ENCODE measurements at regions not wholly inside any gene's neighbourhood (a gene's known extent, or its start where the extent isn't known, plus 50 kb on each side); places are given as distances from the start of the nearest gene placed in this dataset.

DNA sequence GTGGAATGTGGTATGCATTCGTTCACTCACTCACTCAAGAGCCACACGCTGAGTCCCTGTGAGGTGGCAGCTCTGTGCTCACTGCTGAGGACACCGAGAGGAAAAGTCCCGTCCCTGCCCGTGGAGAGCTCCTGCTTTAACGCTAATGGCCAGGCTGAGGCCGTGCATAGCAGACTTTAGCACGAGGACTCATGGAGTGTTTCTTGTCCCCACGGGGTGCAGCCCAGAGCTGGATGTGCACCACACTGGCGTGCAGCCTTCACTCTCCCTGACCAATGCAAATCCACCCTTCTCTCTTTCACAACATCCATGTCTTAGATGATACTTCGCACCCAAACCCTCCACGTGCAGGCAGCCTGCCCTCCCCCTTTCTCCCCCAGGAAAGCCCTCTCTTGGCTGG, 159.6 kb upstream of the ZNF536 start:
- Histone ChIP-seq H3K9me3 (ENCODE audit: control insufficient read depth in 4 of 4, low read length in 3 of 4) (peaks cover 0 to 3% (median 0%) of the 10 kb centered on the region in 4 donors), H3K27ac (ENCODE audit: low read depth in 1 of 2, low read length in 2 of 2) (no peak overlapping the region), H3K4me1 (ENCODE audit: control insufficient read depth in 4 of 4, insufficient read depth in 4 of 4, low read length in 3 of 4) (no peaks in the 10 kb centered on the region), H3K9ac (ENCODE audit: low read depth in 1 of 2, low read length in 2 of 2) (no peak overlapping the region), H3K4me3 (ENCODE audit: low read depth in 1 of 3, low read length in 3 of 3) (no peak overlapping the region), H3K36me3 (ENCODE audit: control insufficient read depth in 4 of 4, insufficient read depth in 3 of 4, low read depth in 1 of 4, low read length in 3 of 4) (no peaks in the 10 kb centered on the region), H3K27me3 (ENCODE audit: control insufficient read depth in 4 of 4, insufficient read depth in 4 of 4, low read length in 3 of 4) (peaks cover 0 to 6% (median 2%) of the 10 kb centered on the region in 4 donors)
- TF ChIP-seq HNF4G (IDR thresholded peaks at IDR 0.05): no peak
- TF ChIP-seq HNF4A (conservative IDR thresholded peaks at IDR 0.05): no peak
- TF ChIP-seq CTCF (IDR thresholded peaks at IDR 0.05; ENCODE audit: low read depth, low read length, missing input control): no peak
- no peak for TF ChIP-seq FOXA1 (IDR thresholded peaks at IDR 0.05)
- no peak for TF ChIP-seq RXRA (IDR thresholded peaks at IDR 0.05)
- no peak for TF ChIP-seq RAD21 (IDR thresholded peaks at IDR 0.05)
- TF ChIP-seq, protein P1, sequence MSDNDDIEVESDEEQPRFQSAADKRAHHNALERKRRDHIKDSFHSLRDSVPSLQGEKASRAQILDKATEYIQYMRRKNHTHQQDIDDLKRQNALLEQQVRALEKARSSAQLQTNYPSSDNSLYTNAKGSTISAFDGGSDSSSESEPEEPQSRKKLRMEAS (IDR thresholded peaks at IDR 0.05): no peak
- no peak for TF ChIP-seq TAF1 (conservative IDR thresholded peaks at IDR 0.05)
- no peak for TF ChIP-seq EGR1 (IDR thresholded peaks at IDR 0.05; ENCODE audit: low read depth in 2 of 2)
- TF ChIP-seq, protein P2, sequence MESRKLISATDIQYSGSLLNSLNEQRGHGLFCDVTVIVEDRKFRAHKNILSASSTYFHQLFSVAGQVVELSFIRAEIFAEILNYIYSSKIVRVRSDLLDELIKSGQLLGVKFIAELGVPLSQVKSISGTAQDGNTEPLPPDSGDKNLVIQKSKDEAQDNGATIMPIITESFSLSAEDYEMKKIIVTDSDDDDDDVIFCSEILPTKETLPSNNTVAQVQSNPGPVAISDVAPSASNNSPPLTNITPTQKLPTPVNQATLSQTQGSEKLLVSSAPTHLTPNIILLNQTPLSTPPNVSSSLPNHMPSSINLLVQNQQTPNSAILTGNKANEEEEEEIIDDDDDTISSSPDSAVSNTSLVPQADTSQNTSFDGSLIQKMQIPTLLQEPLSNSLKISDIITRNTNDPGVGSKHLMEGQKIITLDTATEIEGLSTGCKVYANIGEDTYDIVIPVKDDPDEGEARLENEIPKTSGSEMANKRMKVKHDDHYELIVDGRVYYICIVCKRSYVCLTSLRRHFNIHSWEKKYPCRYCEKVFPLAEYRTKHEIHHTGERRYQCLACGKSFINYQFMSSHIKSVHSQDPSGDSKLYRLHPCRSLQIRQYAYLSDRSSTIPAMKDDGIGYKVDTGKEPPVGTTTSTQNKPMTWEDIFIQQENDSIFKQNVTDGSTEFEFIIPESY (IDR thresholded peaks at IDR 0.05): no peak
- WGBS: 75% methylated on average over 12 of the region's 12 CpGs
- DNase-seq (ENCODE audit: low spot score): no peak

GRCh38 chr19:30214651-30215051, 157.5 kb upstream of the ZNF536 start:
- no peak for DNase-seq (ENCODE audit: low spot score)
- TF ChIP-seq, protein P1 (IDR thresholded peaks at IDR 0.05): no peak
- TF ChIP-seq CTCF (IDR thresholded peaks at IDR 0.05; ENCODE audit: low read depth, low read length, missing input control) (no peak), RAD21 (IDR thresholded peaks at IDR 0.05) (no peak), GABPA (IDR thresholded peaks at IDR 0.05 in 1 of 2, conservative IDR thresholded peaks at IDR 0.05 in 1 of 2) (no peak), TAF1 (conservative IDR thresholded peaks at IDR 0.05) (no peak), HNF4A (conservative IDR thresholded peaks at IDR 0.05) (no peak), NR2F2 (IDR thresholded peaks at IDR 0.05) (no peak), RXRA (IDR thresholded peaks at IDR 0.05) (no peak), HNF4G (IDR thresholded peaks at IDR 0.05) (no peak)
- TF ChIP-seq, protein P3, sequence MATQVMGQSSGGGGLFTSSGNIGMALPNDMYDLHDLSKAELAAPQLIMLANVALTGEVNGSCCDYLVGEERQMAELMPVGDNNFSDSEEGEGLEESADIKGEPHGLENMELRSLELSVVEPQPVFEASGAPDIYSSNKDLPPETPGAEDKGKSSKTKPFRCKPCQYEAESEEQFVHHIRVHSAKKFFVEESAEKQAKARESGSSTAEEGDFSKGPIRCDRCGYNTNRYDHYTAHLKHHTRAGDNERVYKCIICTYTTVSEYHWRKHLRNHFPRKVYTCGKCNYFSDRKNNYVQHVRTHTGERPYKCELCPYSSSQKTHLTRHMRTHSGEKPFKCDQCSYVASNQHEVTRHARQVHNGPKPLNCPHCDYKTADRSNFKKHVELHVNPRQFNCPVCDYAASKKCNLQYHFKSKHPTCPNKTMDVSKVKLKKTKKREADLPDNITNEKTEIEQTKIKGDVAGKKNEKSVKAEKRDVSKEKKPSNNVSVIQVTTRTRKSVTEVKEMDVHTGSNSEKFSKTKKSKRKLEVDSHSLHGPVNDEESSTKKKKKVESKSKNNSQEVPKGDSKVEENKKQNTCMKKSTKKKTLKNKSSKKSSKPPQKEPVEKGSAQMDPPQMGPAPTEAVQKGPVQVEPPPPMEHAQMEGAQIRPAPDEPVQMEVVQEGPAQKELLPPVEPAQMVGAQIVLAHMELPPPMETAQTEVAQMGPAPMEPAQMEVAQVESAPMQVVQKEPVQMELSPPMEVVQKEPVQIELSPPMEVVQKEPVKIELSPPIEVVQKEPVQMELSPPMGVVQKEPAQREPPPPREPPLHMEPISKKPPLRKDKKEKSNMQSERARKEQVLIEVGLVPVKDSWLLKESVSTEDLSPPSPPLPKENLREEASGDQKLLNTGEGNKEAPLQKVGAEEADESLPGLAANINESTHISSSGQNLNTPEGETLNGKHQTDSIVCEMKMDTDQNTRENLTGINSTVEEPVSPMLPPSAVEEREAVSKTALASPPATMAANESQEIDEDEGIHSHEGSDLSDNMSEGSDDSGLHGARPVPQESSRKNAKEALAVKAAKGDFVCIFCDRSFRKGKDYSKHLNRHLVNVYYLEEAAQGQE (IDR thresholded peaks at IDR 0.05): no peak
- Histone ChIP-seq H3K27ac (ENCODE audit: low read depth in 1 of 2, low read length in 2 of 2) (no peak overlapping the region), H3K9ac (ENCODE audit: low read depth in 1 of 2, low read length in 2 of 2) (no peak overlapping the region), H3K9me3 (ENCODE audit: control insufficient read depth in 4 of 4, low read length in 3 of 4) (peaks cover 0 to 3% (median 0%) of the 10 kb centered on the region in 4 donors), H3K36me3 (ENCODE audit: control insufficient read depth in 4 of 4, insufficient read depth in 3 of 4, low read depth in 1 of 4, low read length in 3 of 4) (no peaks in the 10 kb centered on the region), H3K4me1 (ENCODE audit: control insufficient read depth in 4 of 4, insufficient read depth in 4 of 4, low read length in 3 of 4) (no peaks in the 10 kb centered on the region), H3K4me3 (ENCODE audit: low read depth in 1 of 3, low read length in 3 of 3) (no peak overlapping the region), H3K27me3 (ENCODE audit: control insufficient read depth in 4 of 4, insufficient read depth in 4 of 4, low read length in 3 of 4) (peaks cover 0 to 4% (median 0%) of the 10 kb centered on the region in 4 donors)
- WGBS: 43% methylated on average over 4 of the region's 4 CpGs

Measured in liver (tissue), 8 donors.